Activated B cell treated with CpG ODN at 0.5 μM for 24 hours (primary cell): ENCODE measurements at regions not wholly inside any gene's neighbourhood (a gene's known extent, or its start where the extent isn't known, plus 50 kb on each side); places are given as distances from the start of the nearest gene placed in this dataset.

Source experiments
- ATAC-seq: fragments of 200-7000 bp; cut with Tn5 transposase; one replicate; pipeline ENCODE4 v1.10.0; 2021; ENCODE audit warnings: low read depth, mild to moderate bottlenecking, moderate library complexity
- CTCF ChIA-PET: fragments of 350-600 bp; sonication (Branson Sonifier 250); formaldehyde crosslinking; loops from one replicate; lab custom pipeline; 2021; ENCODE audit warnings: antibody characterized with exemption; lab: Charles Lee
- POLR2A ChIA-PET: fragments of 350-600 bp; sonication (Branson Sonifier 250); formaldehyde crosslinking; loops from one replicate; lab custom pipeline; 2021; ENCODE audit warnings: antibody characterized with exemption; lab: Charles Lee
- DNase-seq: peaks from one replicate; pipeline ENCODE4 v3.0.0; 2022
- H3K27ac Mint-ChIP-seq: one replicate; pipeline ENCODE4 v1.8.0; 2020; ENCODE audit warnings: mixed read lengths
- H3K27me3 Mint-ChIP-seq: one replicate; pipeline ENCODE4 v1.8.0; 2021; ENCODE audit warnings: mixed read lengths
- H3K36me3 Mint-ChIP-seq: one replicate; pipeline ENCODE4 v1.8.0; 2021; ENCODE audit warnings: low read depth, mixed read lengths
- H3K4me1 Mint-ChIP-seq: one replicate; pipeline ENCODE4 v1.8.0; 2021; ENCODE audit warnings: mixed read lengths
- H3K4me3 Mint-ChIP-seq: one replicate; pipeline ENCODE4 v1.8.0; 2020; ENCODE audit warnings: mild to moderate bottlenecking, mixed read lengths
- H3K9me3 Mint-ChIP-seq: one replicate; pipeline ENCODE4 v1.8.0; 2020; ENCODE audit warnings: mixed read lengths
- intact Hi-C: fragments of 100-400 bp; cut with micrococcal nuclease; formaldehyde crosslinking; loops from one replicate; pipeline ENCODE4 v1.15.1; 2024
- TF ChIP-seq, protein P1 (sequence below): fragments of 200-600 bp; IDR thresholded peaks from one replicate; pipeline ENCODE4 v1.8.0; 2022; ENCODE audit warnings: antibody characterized with exemption, mild to moderate bottlenecking

DNA sequence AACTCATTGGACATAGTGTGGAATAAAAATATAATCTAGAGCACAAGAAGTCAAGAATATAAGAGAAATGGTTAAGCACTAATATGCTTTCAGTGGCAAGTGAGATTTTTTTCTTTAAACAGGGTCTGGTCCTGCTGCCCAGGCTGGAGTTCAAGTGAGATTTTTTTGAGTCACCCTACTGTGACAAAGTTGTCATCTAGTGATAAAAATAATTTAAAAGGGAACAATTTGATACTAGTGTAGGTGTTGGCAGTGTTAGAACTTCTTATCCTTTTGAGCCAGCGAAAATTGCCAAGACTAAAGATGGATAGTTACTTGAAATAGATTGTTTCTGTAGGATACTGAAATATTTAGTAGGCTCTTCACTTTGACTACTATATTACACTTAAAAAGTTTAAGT, 67.9 kb upstream of the TECRL start:
- Mint-ChIP-seq H3K4me1 (no peaks in the 10 kb centered on the region), H3K4me3 (no peak overlapping the region), H3K36me3 (no peaks in the 10 kb centered on the region), H3K27ac (no peak overlapping the region), H3K27me3 (no peaks in the 10 kb centered on the region), H3K9me3 (peaks cover 5% of the 10 kb centered on the region)
- POLR2A ChIA-PET: no interaction called here
- intact Hi-C loops: no loop called here
- ATAC-seq (no peak), DNase-seq (no peak)
- CTCF ChIA-PET: no interaction called here
- TF ChIP-seq, protein P1, sequence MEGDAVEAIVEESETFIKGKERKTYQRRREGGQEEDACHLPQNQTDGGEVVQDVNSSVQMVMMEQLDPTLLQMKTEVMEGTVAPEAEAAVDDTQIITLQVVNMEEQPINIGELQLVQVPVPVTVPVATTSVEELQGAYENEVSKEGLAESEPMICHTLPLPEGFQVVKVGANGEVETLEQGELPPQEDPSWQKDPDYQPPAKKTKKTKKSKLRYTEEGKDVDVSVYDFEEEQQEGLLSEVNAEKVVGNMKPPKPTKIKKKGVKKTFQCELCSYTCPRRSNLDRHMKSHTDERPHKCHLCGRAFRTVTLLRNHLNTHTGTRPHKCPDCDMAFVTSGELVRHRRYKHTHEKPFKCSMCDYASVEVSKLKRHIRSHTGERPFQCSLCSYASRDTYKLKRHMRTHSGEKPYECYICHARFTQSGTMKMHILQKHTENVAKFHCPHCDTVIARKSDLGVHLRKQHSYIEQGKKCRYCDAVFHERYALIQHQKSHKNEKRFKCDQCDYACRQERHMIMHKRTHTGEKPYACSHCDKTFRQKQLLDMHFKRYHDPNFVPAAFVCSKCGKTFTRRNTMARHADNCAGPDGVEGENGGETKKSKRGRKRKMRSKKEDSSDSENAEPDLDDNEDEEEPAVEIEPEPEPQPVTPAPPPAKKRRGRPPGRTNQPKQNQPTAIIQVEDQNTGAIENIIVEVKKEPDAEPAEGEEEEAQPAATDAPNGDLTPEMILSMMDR: no peak

DNA sequence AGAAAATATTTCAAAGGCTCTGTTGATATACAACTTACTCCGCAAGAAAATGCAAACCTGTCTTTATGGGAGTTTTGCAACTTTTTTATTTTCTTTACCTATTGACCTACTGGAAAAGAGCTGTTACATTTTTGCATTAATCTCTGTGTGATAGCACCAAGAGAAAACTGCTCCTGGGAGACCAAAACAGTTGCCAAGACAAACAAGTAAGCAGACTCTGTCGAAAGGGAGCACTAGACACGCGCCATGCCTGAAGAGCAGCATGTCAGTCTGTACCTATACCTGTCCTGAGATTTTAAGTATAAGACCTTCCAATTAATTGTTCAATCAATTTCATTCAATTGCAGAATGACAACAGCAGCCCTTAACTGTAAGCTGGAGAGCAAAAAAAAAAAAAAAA, 56.0 kb upstream of the TECRL start:
- intact Hi-C loops: no loop called here
- H3K4me1 Mint-ChIP-seq: no peaks in the 10 kb centered on the region
- ChIA-PET POLR2A (no interaction called here), CTCF (no interaction called here)
- ATAC-seq: no peak
- DNase-seq: no peak
- H3K36me3 Mint-ChIP-seq: no peaks in the 10 kb centered on the region
- no peak overlapping the region for H3K27ac Mint-ChIP-seq
- TF ChIP-seq, protein P1: no peak
- no peaks in the 10 kb centered on the region for H3K9me3 Mint-ChIP-seq
- no peak overlapping the region for H3K4me3 Mint-ChIP-seq
- H3K27me3 Mint-ChIP-seq: no peaks in the 10 kb centered on the region

- CTCF ChIA-PET: no interaction called here
- Mint-ChIP-seq H3K4me3 (no peak overlapping the region), H3K27ac (no peak overlapping the region), H3K4me1 (no peaks in the 10 kb centered on the region), H3K9me3 (no peaks in the 10 kb centered on the region), H3K36me3 (no peaks in the 10 kb centered on the region), H3K27me3 (no peaks in the 10 kb centered on the region)
- intact Hi-C loops: no loop called here
- ATAC-seq: no peak
- POLR2A ChIA-PET: no interaction called here
- TF ChIP-seq, protein P1: no peak
- no peak for DNase-seq
Observed at GRCh38 chr4:64464581-64464980, 55.3 kb upstream of the TECRL start.
